ENCODE measurements at regions not wholly inside any gene's neighbourhood (a gene's known extent, or its start where the extent isn't known, plus 50 kb on each side); places are given as distances from the start of the nearest gene placed in this dataset.

GRCh38 chr10:132485391-132485790 lies 52.2 kb upstream of the INPP5A start:
- H4K91ac ChIP-seq (ENCODE audit: insufficient read depth, low read depth, low read length): no peak overlapping the region
- H3K23ac ChIP-seq (ENCODE audit: low read depth, low read length): no peak overlapping the region
- H3K9me3 ChIP-seq (ENCODE audit: control insufficient read depth, insufficient read depth, low read length): no peaks in the 10 kb centered on the region; the same call in 1 of the 2 replicates
- H3K27me3 ChIP-seq (ENCODE audit: control insufficient read depth, insufficient read depth, low read length): no peaks in the 10 kb centered on the region; the same call in 1 of the 2 replicates
- dilution Hi-C loops (cut with HindIII; ENCODE audit: low sequenced_read_pairs, unreplicated experiment) (no loop called here), intact Hi-C loops (cut with micrococcal nuclease) (no loop called here), in situ Hi-C loops (cut with MboI; ENCODE audit: low sequenced_read_pairs) (no loop called here)
- H2BK20ac ChIP-seq (ENCODE audit: low read depth, low read length): no peak overlapping the region
- H3K56ac ChIP-seq (ENCODE audit: extremely low read depth, insufficient read depth, low read length): no peak overlapping the region
- H3K4ac ChIP-seq (ENCODE audit: low read depth, low read length): no peak overlapping the region
- no peak overlapping the region for H3K4me3 ChIP-seq (ENCODE audit: insufficient read depth, low read depth, low read length)
- H2AK5ac ChIP-seq (ENCODE audit: low read depth, low read length): no peak overlapping the region
- no peak for ATAC-seq (ENCODE audit: low read depth)
- H3K9ac ChIP-seq (ENCODE audit: low read depth, low read length): no peak overlapping the region
- no peaks in the 10 kb centered on the region for H3K9me1 ChIP-seq (ENCODE audit: insufficient read depth, low read length)
- no peak overlapping the region for H2BK5ac ChIP-seq (ENCODE audit: low read depth, low read length, poor library complexity, severe bottlenecking)
- 93% methylated on average over 5 of the region's 10 CpGs; no CpG with 5 or more reads in 1 of the 2 experiments for WGBS, 2 experiments (ENCODE audit: extremely low coverage in 2 of 2, insufficient read length in 1 of 2)
- H4K5ac ChIP-seq (ENCODE audit: low read depth, low read length): no peak overlapping the region
- no TSS peak for BruUV-seq (replicated peaks)
- H3K79me1 ChIP-seq (ENCODE audit: low read depth in 1 of 2, low read length in 2 of 2): no peaks in the 10 kb centered on the region
- H2BK120ac ChIP-seq (ENCODE audit: low read depth, low read length): no peak overlapping the region
- H3K27ac ChIP-seq (ENCODE audit: insufficient read depth, low read length): no peak overlapping the region
- peaks cover 6% of the 10 kb centered on the region for H3K4me1 ChIP-seq (ENCODE audit: control insufficient read depth, insufficient read depth, low read length)
- H3K18ac ChIP-seq (ENCODE audit: low read depth, low read length): no peak overlapping the region
- no peaks in the 10 kb centered on the region for H3K36me3 ChIP-seq (ENCODE audit: control insufficient read depth, insufficient read depth, low read length)
- no peaks in the 10 kb centered on the region for H4K20me1 ChIP-seq (ENCODE audit: insufficient read depth, low read length)
- H2AFZ ChIP-seq (replicated peaks; ENCODE audit: low read length, poor library complexity): no peak overlapping the region
- no peak overlapping the region for H3K4me2 ChIP-seq (ENCODE audit: low read depth, low read length)
- no peak overlapping the region for H2BK15ac ChIP-seq (ENCODE audit: low read depth, low read length)
- no peak for TF ChIP-seq CTCF (conservative IDR thresholded peaks at IDR 0.05; ENCODE audit: low read depth, low read length)
- no peak for TF ChIP-seq NFE2L2 (IDR thresholded peaks at IDR 0.05; ENCODE audit: low read depth, low read length)
- TF ChIP-seq MXI1 (IDR thresholded peaks at IDR 0.05; ENCODE audit: borderline replicate concordance, low read depth, low read length): no peak
- POLR2A ChIA-PET (ENCODE audit: unreplicated experiment): no interaction called here
- H2AK9ac ChIP-seq (replicated peaks; ENCODE audit: low read depth, low read length, poor library complexity): no peak overlapping the region
- H4K8ac ChIP-seq (ENCODE audit: low read depth in 2 of 2, low read length in 2 of 2): no peak overlapping the region
- H3K14ac ChIP-seq (replicated peaks; ENCODE audit: low read depth, low read length): no peak overlapping the region
- no peak for DNase-seq
- CTCF ChIA-PET: no interaction called here
